Vagina (tissue), 2 donors: ENCODE measurements at regions not wholly inside any gene's neighbourhood (a gene's known extent, or its start where the extent isn't known, plus 50 kb on each side); places are given as distances from the start of the nearest gene placed in this dataset.

Source experiments
- POLR2AphosphoS5 ChIP-seq, 2 donors: sonication (generic); formaldehyde crosslinking; IDR thresholded peaks; one replicate each; pipeline ENCODE4 v1.9.0; 2017; ENCODE audit warnings: antibody characterized with exemption in 2 of 2, mild to moderate bottlenecking in 2 of 2, low read depth in 1 of 2; ENCODE audit not compliant: insufficient read depth in 1 of 2
- TF ChIP-seq, protein P1 (sequence below), 3 experiments: fragments of 450-650 bp in 2 of 3; fragments of 200-600 bp in 1 of 3; sonication (generic) in 1 of 3; IDR thresholded peaks; one replicate each; pipeline ENCODE4 v1.5.1; 2017 to 2019; ENCODE audit warnings: antibody characterized with exemption in 3 of 3, mild to moderate bottlenecking in 2 of 3, moderate library complexity in 2 of 3

GRCh38 chr7:41835976-41836530 lies 133.2 kb upstream of the INHBA start:
- TF ChIP-seq, protein P1, sequence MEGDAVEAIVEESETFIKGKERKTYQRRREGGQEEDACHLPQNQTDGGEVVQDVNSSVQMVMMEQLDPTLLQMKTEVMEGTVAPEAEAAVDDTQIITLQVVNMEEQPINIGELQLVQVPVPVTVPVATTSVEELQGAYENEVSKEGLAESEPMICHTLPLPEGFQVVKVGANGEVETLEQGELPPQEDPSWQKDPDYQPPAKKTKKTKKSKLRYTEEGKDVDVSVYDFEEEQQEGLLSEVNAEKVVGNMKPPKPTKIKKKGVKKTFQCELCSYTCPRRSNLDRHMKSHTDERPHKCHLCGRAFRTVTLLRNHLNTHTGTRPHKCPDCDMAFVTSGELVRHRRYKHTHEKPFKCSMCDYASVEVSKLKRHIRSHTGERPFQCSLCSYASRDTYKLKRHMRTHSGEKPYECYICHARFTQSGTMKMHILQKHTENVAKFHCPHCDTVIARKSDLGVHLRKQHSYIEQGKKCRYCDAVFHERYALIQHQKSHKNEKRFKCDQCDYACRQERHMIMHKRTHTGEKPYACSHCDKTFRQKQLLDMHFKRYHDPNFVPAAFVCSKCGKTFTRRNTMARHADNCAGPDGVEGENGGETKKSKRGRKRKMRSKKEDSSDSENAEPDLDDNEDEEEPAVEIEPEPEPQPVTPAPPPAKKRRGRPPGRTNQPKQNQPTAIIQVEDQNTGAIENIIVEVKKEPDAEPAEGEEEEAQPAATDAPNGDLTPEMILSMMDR (IDR thresholded peaks at IDR 0.05), result no peak
- no peak for TF ChIP-seq POLR2AphosphoS5 (IDR thresholded peaks at IDR 0.05; ENCODE audit: insufficient read depth in 1 of 2, low read depth in 1 of 2)
